OCI-LY1 (cell line): ENCODE measurements at regions not wholly inside any gene's neighbourhood (a gene's known extent, or its start where the extent isn't known, plus 50 kb on each side); places are given as distances from the start of the nearest gene placed in this dataset.

Source experiments
- H2AFZ ChIP-seq: fragments of 200-600 bp; sonication (generic), shearing (Covaris generic); 2 replicates; pipeline ENCODE4 v1.6.0; 2014; ENCODE audit warnings: antibody characterized with exemption, mild to moderate bottlenecking, low read length
- H3F3A ChIP-seq: fragments of 200-600 bp; sonication (generic), shearing (Covaris generic); 2 replicates; pipeline ENCODE4 v1.6.0; 2014; ENCODE audit warnings: mild to moderate bottlenecking, antibody characterized with exemption, low read length, moderate library complexity; ENCODE audit not compliant: insufficient read depth
- H3K27ac ChIP-seq: fragments of 200-600 bp; sonication (generic); 2 replicates; pipeline ENCODE4 v1.5.1; 2014; ENCODE audit warnings: low read length, mixed run types, mild to moderate bottlenecking, low read depth; ENCODE audit not compliant: poor library complexity, severe bottlenecking
- H3K27me3 ChIP-seq: fragments of 200-600 bp; sonication (generic); 2 replicates; pipeline ENCODE4 v1.6.0; 2014; ENCODE audit warnings: antibody characterized with exemption, mild to moderate bottlenecking, low read length, moderate library complexity; ENCODE audit not compliant: insufficient read depth
- H3K36me3 ChIP-seq: fragments of 200-600 bp; sonication (generic); 2 replicates; pipeline ENCODE4 v1.6.1; 2014; ENCODE audit warnings: mild to moderate bottlenecking, antibody characterized with exemption, low read length, moderate library complexity, mixed read lengths; ENCODE audit not compliant: insufficient read depth
- H3K4me1 ChIP-seq: fragments of 200-600 bp; sonication (generic); 2 replicates; pipeline ENCODE4 v1.5.1; 2014; ENCODE audit warnings: mild to moderate bottlenecking, low read length, moderate library complexity; ENCODE audit not compliant: insufficient read depth, severe bottlenecking
- H3K4me2 ChIP-seq: fragments of 200-600 bp; sonication (generic), shearing (Covaris generic); 2 replicates; pipeline ENCODE4 v1.6.1; 2014; ENCODE audit warnings: low read length
- H3K4me3 ChIP-seq: fragments of 200-600 bp; sonication (generic); 2 replicates; pipeline ENCODE4 v1.5.1; 2014; ENCODE audit warnings: low read length, low read depth, mild to moderate bottlenecking, mixed read lengths; ENCODE audit not compliant: poor library complexity, severe bottlenecking
- H3K79me2 ChIP-seq: fragments of 200-600 bp; shearing (Covaris generic); 2 replicates; pipeline ENCODE4 v1.6.1; 2016; ENCODE audit warnings: mixed run types, low read length, mixed read lengths; ENCODE audit not compliant: insufficient read depth
- H3K9ac ChIP-seq: fragments of 200-600 bp; sonication (generic), shearing (Covaris generic); 2 replicates; pipeline ENCODE4 v1.6.1; 2014; ENCODE audit warnings: mild to moderate bottlenecking, low read length, mixed read lengths
- H3K9me2 ChIP-seq: fragments of 200-600 bp; sonication (generic), shearing (Covaris generic); 2 replicates; pipeline ENCODE4 v1.6.1; 2014; ENCODE audit warnings: low read depth, mild to moderate bottlenecking, low read length, mixed read lengths
- H3K9me3 ChIP-seq: fragments of 200-600 bp; shearing (Covaris generic); 2 replicates; pipeline ENCODE4 v1.6.1; 2014; ENCODE audit warnings: low read length, mixed read lengths
- H4K20me1 ChIP-seq: fragments of 200-600 bp; sonication (generic), shearing (Covaris generic); 2 replicates; pipeline ENCODE4 v1.6.0; 2016; ENCODE audit warnings: mild to moderate bottlenecking, low read length; ENCODE audit not compliant: insufficient read depth
- CTCF ChIP-seq: fragments of 200-600 bp; sonication (generic), shearing (Covaris generic); IDR thresholded peaks from 2 replicates; pipeline ENCODE4 v1.5.1; 2017; ENCODE audit warnings: mild to moderate bottlenecking, antibody characterized with exemption, low read length, moderate library complexity, mixed read lengths
- EZH2 ChIP-seq: fragments of 200-600 bp; sonication (generic), shearing (Covaris generic); IDR thresholded peaks from 2 replicates; pipeline ENCODE4 v1.8.0; 2017; ENCODE audit warnings: borderline replicate concordance, mixed run types, mild to moderate bottlenecking, antibody characterized with exemption, low read length, moderate library complexity, mixed read lengths

GRCh38 chr6:14499309-14499708, 381.7 kb downstream of the CD83 start:
- no peak overlapping the region for H3K27ac ChIP-seq

GRCh38 chr6:14499841-14500240, 382.3 kb downstream of the CD83 start:
- TF ChIP-seq CTCF (no peak), EZH2 (no peak)
- Histone ChIP-seq H3F3A (no peaks in the 10 kb centered on the region), H3K27ac (no peak overlapping the region), H3K9ac (no peak overlapping the region), H3K79me2 (no peaks in the 10 kb centered on the region), H3K36me3 (no peaks in the 10 kb centered on the region), H3K9me3 (no peaks in the 10 kb centered on the region; the same call in 1 of the 2 replicates), H3K9me2 (no peaks in the 10 kb centered on the region), H3K4me2 (no peak overlapping the region), H3K4me3 (no peak overlapping the region), H3K27me3 (no peaks in the 10 kb centered on the region), H3K4me1 (no peaks in the 10 kb centered on the region), H2AFZ (no peak overlapping the region), H4K20me1 (no peaks in the 10 kb centered on the region)

More at GRCh38 chr6:14499309-14499708, 381.7 kb downstream of the CD83 start:
- Histone ChIP-seq H3F3A (no peaks in the 10 kb centered on the region), H3K79me2 (no peaks in the 10 kb centered on the region), H3K4me1 (no peaks in the 10 kb centered on the region), H3K9me3 (no peaks in the 10 kb centered on the region; the same call in 1 of the 2 replicates), H3K9me2 (no peaks in the 10 kb centered on the region), H3K4me3 (no peak overlapping the region), H3K27me3 (no peaks in the 10 kb centered on the region), H4K20me1 (no peaks in the 10 kb centered on the region), H3K36me3 (no peaks in the 10 kb centered on the region), H2AFZ (no peak overlapping the region), H3K9ac (no peak overlapping the region), H3K4me2 (no peak overlapping the region)
- TF ChIP-seq EZH2 (no peak), CTCF (no peak)

GRCh38 chr6:14500809-14501208, 383.2 kb downstream of the CD83 start:
- Histone ChIP-seq H3K36me3 (no peaks in the 10 kb centered on the region), H3K9me3 (no peaks in the 10 kb centered on the region), H3K9ac (no peak overlapping the region), H3F3A (no peaks in the 10 kb centered on the region), H3K27me3 (no peaks in the 10 kb centered on the region), H3K79me2 (no peaks in the 10 kb centered on the region), H3K4me1 (no peaks in the 10 kb centered on the region), H3K4me2 (no peak overlapping the region), H2AFZ (no peak overlapping the region), H3K9me2 (no peaks in the 10 kb centered on the region), H3K27ac (no peak overlapping the region), H4K20me1 (no peaks in the 10 kb centered on the region), H3K4me3 (no peak overlapping the region)
- TF ChIP-seq CTCF (no peak), EZH2 (no peak)
